HEK293T (cell line): ENCODE measurements at regions not wholly inside any gene's neighbourhood (a gene's known extent, or its start where the extent isn't known, plus 50 kb on each side); places are given as distances from the start of the nearest gene placed in this dataset.
A peak's percentile ranks its signal among the peaks of the same experiment; 100 is the strongest.

Source experiments
- CTCF ChIA-PET: fragments of 350-600 bp; formaldehyde crosslinking; extraction: SDS; loops from one replicate; lab custom pipeline; 2021; ENCODE audit warnings: antibody characterized with exemption, inconsistent platforms; lab: Yijun Ruan, JAX
- POLR2A ChIA-PET: fragments of 350-600 bp; formaldehyde crosslinking; extraction: SDS; loops from one replicate; lab custom pipeline; 2020; ENCODE audit warnings: antibody characterized with exemption, inconsistent platforms; lab: Yijun Ruan, JAX
- DNase-seq: peaks from one replicate; pipeline ENCODE4 v3.0.0; 2012; ENCODE audit warnings: mixed read lengths; ENCODE audit errors: extremely low spot score
- ARNT ChIP-seq: fragments of 450-650 bp; IDR thresholded peaks from 2 replicates; pipeline ENCODE4 v1.6.1; 2017; ENCODE audit warnings: mild to moderate bottlenecking
- BHLHE40 ChIP-seq: fragments of 450-650 bp; IDR thresholded peaks from 2 replicates; pipeline ENCODE4 v1.6.1; 2016; ENCODE audit warnings: mild to moderate bottlenecking, moderate library complexity, borderline replicate concordance
- CTBP1 ChIP-seq: fragments of 450-650 bp; IDR thresholded peaks from 2 replicates; pipeline ENCODE4 v1.6.1; 2016; ENCODE audit warnings: borderline replicate concordance
- ELF4 ChIP-seq: fragments of 450-650 bp; IDR thresholded peaks from 2 replicates; pipeline ENCODE4 v1.6.1; 2017; ENCODE audit warnings: antibody characterized with exemption
- FOXA1 ChIP-seq: fragments of 450-650 bp; IDR thresholded peaks from 2 replicates; pipeline ENCODE4 v1.6.1; 2016; ENCODE audit warnings: mild to moderate bottlenecking
- FOXK2 ChIP-seq: fragments of 450-650 bp; IDR thresholded peaks from 2 replicates; pipeline ENCODE4 v1.6.1; 2016; ENCODE audit warnings: mild to moderate bottlenecking
- FOXM1 ChIP-seq: fragments of 450-650 bp; IDR thresholded peaks from 2 replicates; pipeline ENCODE4 v1.6.1; 2017; ENCODE audit warnings: mild to moderate bottlenecking, borderline replicate concordance
- HDGF ChIP-seq: fragments of 450-650 bp; IDR thresholded peaks from 2 replicates; pipeline ENCODE4 v1.6.1; 2017; ENCODE audit warnings: antibody characterized with exemption, borderline replicate concordance
- L3MBTL2 ChIP-seq: fragments of 450-650 bp; conservative IDR thresholded peaks from 2 replicates; pipeline ENCODE4 v1.6.1; 2016; ENCODE audit warnings: mild to moderate bottlenecking
- LEF1 ChIP-seq: fragments of 450-650 bp; IDR thresholded peaks from 2 replicates; pipeline ENCODE4 v1.6.1; 2017; ENCODE audit warnings: mild to moderate bottlenecking, borderline replicate concordance
- NFRKB ChIP-seq: fragments of 450-650 bp; IDR thresholded peaks from 2 replicates; pipeline ENCODE4 v1.6.1; 2016; ENCODE audit warnings: mild to moderate bottlenecking, moderate library complexity
- SP1 ChIP-seq: fragments of 450-650 bp; IDR thresholded peaks from 2 replicates; pipeline ENCODE4 v1.6.1; 2017
- SUZ12 ChIP-seq: fragments of 450-650 bp; IDR thresholded peaks from 2 replicates; pipeline ENCODE4 v1.6.1; 2016; ENCODE audit warnings: mild to moderate bottlenecking
- TARDBP ChIP-seq: fragments of 450-650 bp; IDR thresholded peaks from 2 replicates; pipeline ENCODE4 v1.6.1; 2016
- ZNF384 ChIP-seq: fragments of 450-650 bp; IDR thresholded peaks from 2 replicates; pipeline ENCODE4 v1.6.1; 2016
- TF ChIP-seq, protein P1 (sequence below): fragments of 450-650 bp; IDR thresholded peaks from 2 replicates; pipeline ENCODE4 v1.6.1; 2016

GRCh38 chr6:98514073-98514720 is 320.2 kb upstream of the POU3F2 start:
- CTCF ChIA-PET, result interaction anchor here (0.7 kb wide), 1 partner anchor 129 kb away, joined by 3 read pairs; no protein-coding TSS in a partner anchor
- no peak for DNase-seq
- no peak for TF ChIP-seq ELF4
- TF ChIP-seq, protein P1, sequence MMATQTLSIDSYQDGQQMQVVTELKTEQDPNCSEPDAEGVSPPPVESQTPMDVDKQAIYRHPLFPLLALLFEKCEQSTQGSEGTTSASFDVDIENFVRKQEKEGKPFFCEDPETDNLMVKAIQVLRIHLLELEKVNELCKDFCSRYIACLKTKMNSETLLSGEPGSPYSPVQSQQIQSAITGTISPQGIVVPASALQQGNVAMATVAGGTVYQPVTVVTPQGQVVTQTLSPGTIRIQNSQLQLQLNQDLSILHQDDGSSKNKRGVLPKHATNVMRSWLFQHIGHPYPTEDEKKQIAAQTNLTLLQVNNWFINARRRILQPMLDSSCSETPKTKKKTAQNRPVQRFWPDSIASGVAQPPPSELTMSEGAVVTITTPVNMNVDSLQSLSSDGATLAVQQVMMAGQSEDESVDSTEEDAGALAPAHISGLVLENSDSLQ, result peak; percentile 12; the same call in 1 of the 2 replicates
- POLR2A ChIA-PET, result no interaction called here

DNA sequence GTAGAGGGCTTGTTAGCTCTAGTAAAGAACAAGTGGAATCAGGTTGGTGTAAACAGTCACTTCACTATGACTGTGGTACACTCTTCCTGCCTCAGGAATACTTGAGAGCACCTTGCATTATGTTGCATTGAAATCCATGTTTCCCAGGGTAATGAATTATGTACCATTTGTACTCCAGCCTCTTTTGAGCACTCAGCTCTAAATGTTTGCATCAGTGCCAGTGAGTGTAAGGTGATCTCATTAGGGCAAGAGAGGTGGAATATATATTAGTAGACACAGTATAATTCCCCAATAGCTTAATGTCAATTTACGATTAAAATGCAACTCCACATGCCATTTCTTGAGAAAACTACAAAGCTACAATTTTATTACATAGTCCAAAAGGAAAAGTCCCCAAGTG is 319.6 kb upstream of the POU3F2 start:
- ChIA-PET CTCF (interaction anchor here (0.7 kb wide), 1 partner anchor 129 kb away, joined by 3 read pairs; no protein-coding TSS in a partner anchor), POLR2A (no interaction called here)
- TF ChIP-seq FOXA1 (no peak), SUZ12 (no peak), CTBP1 (no peak), ARNT (no peak), ZNF384 (no peak), FOXK2 (no peak), ELF4 (no peak), BHLHE40 (no peak), SP1 (no peak), FOXM1 (no peak), HDGF (no peak)
- TF ChIP-seq, protein P1, result no peak
- DNase-seq, result no peak

GRCh38 chr6:98516206-98516605 is 318.2 kb upstream of the POU3F2 start:
- ChIA-PET CTCF (no interaction called here), POLR2A (no interaction called here)
- TF ChIP-seq ARNT, result no peak
- TF ChIP-seq SP1, result no peak
- TF ChIP-seq TARDBP, result no peak
- TF ChIP-seq SUZ12, result no peak
- TF ChIP-seq L3MBTL2, result no peak
- no peak for TF ChIP-seq ZNF384
- no peak for TF ChIP-seq FOXM1
- no peak for TF ChIP-seq FOXA1
- TF ChIP-seq CTBP1, result no peak
- TF ChIP-seq LEF1, result no peak
- no peak for TF ChIP-seq BHLHE40
- TF ChIP-seq HDGF, result no peak
- no peak for TF ChIP-seq NFRKB
- no peak for TF ChIP-seq ELF4
- TF ChIP-seq FOXK2, result no peak
- TF ChIP-seq, protein P1, result no peak
- no peak for DNase-seq

- no peak for DNase-seq
- TF ChIP-seq, protein P1, result peak; percentile 54
- no peak for TF ChIP-seq SP1
- ChIA-PET POLR2A (no interaction called here), CTCF (no interaction called here)
These were observed 317.5 kb upstream of the POU3F2 start for GRCh38 chr6:98516866-98517265.

GRCh38 chr6:98525860-98526259 is 308.5 kb upstream of the POU3F2 start:
- POLR2A ChIA-PET, result no interaction called here
- no peak for DNase-seq
- CTCF ChIA-PET, result no interaction called here
- no peak for TF ChIP-seq FOXM1
- no peak for TF ChIP-seq L3MBTL2
- TF ChIP-seq NFRKB, result no peak
- TF ChIP-seq, protein P1, result no peak
- TF ChIP-seq BHLHE40, result no peak
- TF ChIP-seq LEF1, result no peak
- TF ChIP-seq HDGF, result no peak
- TF ChIP-seq FOXK2, result no peak
- TF ChIP-seq ARNT, result no peak
- no peak for TF ChIP-seq ELF4
- TF ChIP-seq SP1, result no peak
- no peak for TF ChIP-seq SUZ12
- no peak for TF ChIP-seq ZNF384
- no peak for TF ChIP-seq FOXA1
- TF ChIP-seq TARDBP, result no peak
- no peak for TF ChIP-seq CTBP1

DNA sequence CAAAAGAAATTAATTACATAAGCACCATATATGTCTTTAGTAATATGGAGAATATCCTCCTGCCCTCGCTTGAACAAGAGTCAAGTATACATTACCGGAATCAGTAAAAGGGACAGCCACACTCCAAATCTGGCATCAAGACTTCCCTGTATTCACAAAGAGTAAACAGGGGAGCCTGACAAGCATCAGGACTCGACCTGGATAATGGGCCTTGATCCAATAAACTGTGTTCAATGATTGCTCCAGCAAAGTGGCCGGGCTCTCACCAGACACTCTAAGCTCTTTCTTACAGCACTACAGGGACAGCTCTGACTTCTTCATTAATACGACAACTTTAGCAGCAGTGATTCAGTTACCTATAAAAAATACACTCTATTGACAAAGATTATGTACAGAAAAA is 307.9 kb upstream of the POU3F2 start:
- TF ChIP-seq L3MBTL2 (no peak), LEF1 (no peak), SP1 (no peak), CTBP1 (no peak), FOXK2 (no peak), NFRKB (no peak), FOXM1 (no peak), ZNF384 (no peak), BHLHE40 (no peak)
- POLR2A ChIA-PET, result no interaction called here
- DNase-seq, result no peak
- CTCF ChIA-PET, result no interaction called here
